HepG2 (cell line): ENCODE measurements at regions not wholly inside any gene's neighbourhood (a gene's known extent, or its start where the extent isn't known, plus 50 kb on each side); places are given as distances from the start of the nearest gene placed in this dataset.

Source experiments
- ATAC-seq: fragments of 200-7000 bp; cut with Tn5 transposase; 3 replicates; pipeline ENCODE4 v1.9.1; 2020; ENCODE audit warnings: mild to moderate bottlenecking, moderate library complexity
- BruUV-seq: library from RNA; stranded (reverse); fragments of 400-500 nt; replicated peaks from 2 replicates; lab custom pipeline; 2021; lab: Mats Ljungman, UMichigan
- CTCF ChIA-PET: fragments of 300-600 bp; formaldehyde crosslinking; extraction: SDS; loops from one replicate; lab custom pipeline; 2021; ENCODE audit warnings: low total read pairs, inconsistent platforms, low intra/inter-chr PET ratio; lab: Yijun Ruan, JAX
- POLR2A ChIA-PET: fragments of 350-600 bp; sonication (Branson Sonifier 250); formaldehyde crosslinking; loops from one replicate; lab custom pipeline; 2020; ENCODE audit warnings: antibody characterized with exemption, inconsistent platforms; lab: Yijun Ruan, JAX
- DNase-seq: peaks from one replicate; pipeline ENCODE4 v3.0.0-alpha.2; 2015; ENCODE audit warnings: low spot score
- FAIRE-seq: peaks from 3 replicates; lab custom pipeline; 2011; peaks lifted over from hg19 to GRCh38; lab: Jason Lieb, UNC
- H2AFZ ChIP-seq: one replicate; pipeline ENCODE4 v1.6.1; 2011; ENCODE audit warnings: low read length, inconsistent platforms
- H3K27ac ChIP-seq: fragments of 300-600 bp; 3 replicates; pipeline ENCODE4 v1.8.0; 2011; ENCODE audit warnings: mixed run types, mild to moderate bottlenecking, mixed read lengths, low read length, inconsistent platforms; ENCODE audit not compliant: insufficient read depth; ENCODE audit errors: extremely low read length
- H3K27me3 ChIP-seq, 2 experiments: fragments of 200-600 bp in 1 of 2; 2 replicates in 1 of 2; 3 replicates in 1 of 2; pipeline versions ENCODE4 v1.6.0 to v1.8.0; 2011; ENCODE audit warnings: low read length in 2 of 2, mild to moderate bottlenecking in 2 of 2, moderate library complexity in 2 of 2, inconsistent platforms in 1 of 2; ENCODE audit not compliant: insufficient read depth in 2 of 2, control insufficient read depth in 1 of 2
- H3K36me3 ChIP-seq, 2 experiments: fragments of 200-600 bp in 1 of 2; replicated peaks in 1 of 2; 2 replicates in 1 of 2; 3 replicates in 1 of 2; pipeline versions ENCODE4 v1.5.1 to v1.8.0; 2011; ENCODE audit warnings: low read length in 2 of 2, inconsistent platforms in 1 of 2; ENCODE audit not compliant: insufficient read depth in 2 of 2, control insufficient read depth in 1 of 2
- H3K4me1 ChIP-seq: 2 replicates; pipeline ENCODE4 v1.5.1; 2012; ENCODE audit warnings: low read length, inconsistent platforms; ENCODE audit not compliant: insufficient read depth
- H3K4me2 ChIP-seq: 2 replicates; pipeline ENCODE4 v1.6.0; 2011; ENCODE audit warnings: low read depth, low read length, inconsistent platforms
- H3K4me3 ChIP-seq, 3 experiments: fragments of 200-600 bp in 1 of 3; sonication (generic), shearing (Covaris generic) in 1 of 3; replicated peaks in 1 of 3; 2 replicates each; pipeline ENCODE4 v1.5.1; 2011 to 2016; ENCODE audit warnings: low read length in 3 of 3, inconsistent platforms in 2 of 3, low read depth in 2 of 3, mild to moderate bottlenecking in 2 of 3, control low read depth in 1 of 3, mixed read lengths in 1 of 3; ENCODE audit not compliant: insufficient read depth in 1 of 3
- H3K79me2 ChIP-seq: one replicate; pipeline ENCODE4 v1.6.1; 2011; ENCODE audit warnings: low read length, inconsistent platforms; ENCODE audit not compliant: insufficient read depth
- H3K9ac ChIP-seq: 2 replicates; pipeline ENCODE4 v1.6.0; 2011; ENCODE audit warnings: mild to moderate bottlenecking, low read depth, low read length, inconsistent platforms; ENCODE audit not compliant: insufficient read depth
- H3K9me3 ChIP-seq: 2 replicates; pipeline ENCODE4 v1.5.1; 2012; ENCODE audit warnings: mild to moderate bottlenecking, low read length
- H4K20me1 ChIP-seq: 2 replicates; pipeline ENCODE4 v1.6.0; 2011; ENCODE audit warnings: inconsistent platforms, mild to moderate bottlenecking, low read length, moderate library complexity; ENCODE audit not compliant: insufficient read depth
- ARNT ChIP-seq: fragments of 450-650 bp; IDR thresholded peaks from 2 replicates; pipeline ENCODE4 v1.6.1; 2017
- BRCA1 ChIP-seq: sonication (generic); formaldehyde crosslinking; IDR thresholded peaks from 2 replicates; pipeline ENCODE4 v1.4.0; 2020; ENCODE audit warnings: missing genetic modification reagents
- CAMTA2 ChIP-seq: sonication (generic); formaldehyde crosslinking; IDR thresholded peaks from 2 replicates; pipeline ENCODE4 v1.4.0; 2020; ENCODE audit warnings: mild to moderate bottlenecking, missing genetic modification reagents, borderline replicate concordance
- CCDC6 ChIP-seq: sonication (generic); formaldehyde crosslinking; IDR thresholded peaks from 2 replicates; pipeline ENCODE4 v1.8.1; 2022; ENCODE audit warnings: mild to moderate bottlenecking, missing genetic modification reagents, moderate library complexity
- E2F2 ChIP-seq: sonication (generic); formaldehyde crosslinking; IDR thresholded peaks from 2 replicates; pipeline ENCODE4 v1.4.0; 2020; ENCODE audit warnings: missing genetic modification reagents, borderline replicate concordance
- EED ChIP-seq: sonication (generic); formaldehyde crosslinking; IDR thresholded peaks from 2 replicates; pipeline ENCODE4 v1.5.0; 2020; ENCODE audit warnings: mild to moderate bottlenecking, missing genetic modification reagents
- MTF2 ChIP-seq: sonication (generic); formaldehyde crosslinking; IDR thresholded peaks from 2 replicates; pipeline ENCODE4 v1.5.0; 2020; ENCODE audit warnings: missing genetic modification reagents, borderline replicate concordance
- MXD1 ChIP-seq: sonication (generic); formaldehyde crosslinking; IDR thresholded peaks from 2 replicates; pipeline ENCODE4 v1.4.0; 2020; ENCODE audit warnings: mild to moderate bottlenecking, missing genetic modification reagents
- PATZ1 ChIP-seq: sonication (generic); formaldehyde crosslinking; IDR thresholded peaks from 2 replicates; pipeline ENCODE4 v1.4.0; 2020; ENCODE audit warnings: missing genetic modification reagents
- TOPORS ChIP-seq: sonication (generic); formaldehyde crosslinking; IDR thresholded peaks from 2 replicates; pipeline ENCODE4 v1.8.0; 2023; ENCODE audit warnings: mild to moderate bottlenecking, missing genetic modification reagents
- YEATS2 ChIP-seq: sonication (generic); formaldehyde crosslinking; IDR thresholded peaks from 2 replicates; pipeline ENCODE4 v1.4.0; 2020; ENCODE audit warnings: missing genetic modification reagents, borderline replicate concordance
- ZNF318 ChIP-seq: sonication (generic); formaldehyde crosslinking; IDR thresholded peaks from 2 replicates; pipeline ENCODE4 v1.4.0; 2020; ENCODE audit warnings: mild to moderate bottlenecking, missing genetic modification reagents
- WGBS: methylation state at CpG from one replicate; pipeline ENCODE4 v1.1.6; 2017; ENCODE audit warnings: low lambda C conversion rate; 5-methylcytosine and 5-hydroxymethylcytosine counted together
- in situ Hi-C: cut with HindIII; loops from 2 replicates; pipeline ENCODE4 v1.10.0; 2017; ENCODE audit warnings: low pct_unique_long_range_greater_than_20kb; ENCODE audit not compliant: extremely low pct_ligation_motif_present
- intact Hi-C: fragments of 100-400 bp; cut with micrococcal nuclease; formaldehyde crosslinking; loops from one replicate; pipeline ENCODE4 v1.10.0; 2022; ENCODE audit not compliant: unreplicated experiment
- TF ChIP-seq, protein P1 (sequence below): IDR thresholded peaks from 2 replicates; pipeline ENCODE4 v1.6.1; 2018; ENCODE audit warnings: missing genetic modification reagents

GRCh38 chr5:6118691-6119090, 259.7 kb downstream of the MED10 start:
- no peak for ATAC-seq
- FAIRE-seq: no peak
- H2AFZ ChIP-seq: no peak overlapping the region
- no peaks in the 10 kb centered on the region for H4K20me1 ChIP-seq
- in situ Hi-C loops (no loop called here), intact Hi-C loops (no loop called here)
- CTCF ChIA-PET: no interaction called here
- WGBS: 33% methylated on average over 4 of the region's 4 CpGs
- no peak overlapping the region for H3K27ac ChIP-seq
- no peaks in the 10 kb centered on the region for H3K4me1 ChIP-seq
- no peaks in the 10 kb centered on the region for H3K79me2 ChIP-seq
- H3K9ac ChIP-seq: no peak overlapping the region
- H3K27me3 ChIP-seq: no peaks in the 10 kb centered on the region
- BruUV-seq: no TSS peak
- H3K36me3 ChIP-seq: no peaks in the 10 kb centered on the region
- H3K9me3 ChIP-seq: peaks cover 4% of the 10 kb centered on the region
- POLR2A ChIA-PET: no interaction called here
- no peak for DNase-seq
- no peak overlapping the region for H3K4me3 ChIP-seq
- H3K4me2 ChIP-seq: no peak overlapping the region
- TF ChIP-seq CCDC6 (CRISPR knock-in tag): no peak
- TF ChIP-seq, protein P1, sequence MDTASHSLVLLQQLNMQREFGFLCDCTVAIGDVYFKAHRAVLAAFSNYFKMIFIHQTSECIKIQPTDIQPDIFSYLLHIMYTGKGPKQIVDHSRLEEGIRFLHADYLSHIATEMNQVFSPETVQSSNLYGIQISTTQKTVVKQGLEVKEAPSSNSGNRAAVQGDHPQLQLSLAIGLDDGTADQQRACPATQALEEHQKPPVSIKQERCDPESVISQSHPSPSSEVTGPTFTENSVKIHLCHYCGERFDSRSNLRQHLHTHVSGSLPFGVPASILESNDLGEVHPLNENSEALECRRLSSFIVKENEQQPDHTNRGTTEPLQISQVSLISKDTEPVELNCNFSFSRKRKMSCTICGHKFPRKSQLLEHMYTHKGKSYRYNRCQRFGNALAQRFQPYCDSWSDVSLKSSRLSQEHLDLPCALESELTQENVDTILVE (CRISPR knock-in tag): no peak
- TF ChIP-seq MXD1 (CRISPR knock-in tag): no peak
- TF ChIP-seq E2F2 (CRISPR knock-in tag): no peak
- no peak for TF ChIP-seq PATZ1 (CRISPR knock-in tag)
- no peak for TF ChIP-seq YEATS2 (CRISPR knock-in tag)
- no peak for TF ChIP-seq ZNF318
- TF ChIP-seq BRCA1 (CRISPR knock-in tag): no peak
- TF ChIP-seq MTF2 (CRISPR knock-in tag): no peak
- no peak for TF ChIP-seq ARNT
- no peak for TF ChIP-seq EED (CRISPR knock-in tag)
- TF ChIP-seq CAMTA2 (CRISPR knock-in tag): no peak
- TF ChIP-seq TOPORS (CRISPR knock-in tag): no peak
